Breast epithelium (tissue), 3 donors: ENCODE measurements at regions not wholly inside any gene's neighbourhood (a gene's known extent, or its start where the extent isn't known, plus 50 kb on each side); places are given as distances from the start of the nearest gene placed in this dataset.

Source experiments
- CTCF ChIP-seq, 3 donors: fragments of 450-650 bp; IDR thresholded peaks; one replicate each; pipeline ENCODE4 v1.5.1; 2016 to 2017; ENCODE audit warnings: antibody characterized with exemption in 3 of 3, mild to moderate bottlenecking in 3 of 3, moderate library complexity in 3 of 3
- POLR2A ChIP-seq: fragments of 450-650 bp; IDR thresholded peaks from one replicate; pipeline ENCODE4 v1.6.1; 2016; ENCODE audit warnings: antibody characterized with exemption, mild to moderate bottlenecking, moderate library complexity
- POLR2AphosphoS5 ChIP-seq, 3 donors: sonication (generic); formaldehyde crosslinking; IDR thresholded peaks; one replicate each; pipeline ENCODE4 v1.6.1; 2017; ENCODE audit warnings: antibody characterized with exemption in 3 of 3

GRCh38 chr9:649128-650074 lies 192.1 kb upstream of the DMRT1 start:
- TF ChIP-seq POLR2A, result no peak
- no peak for TF ChIP-seq CTCF (IDR thresholded peaks at IDR 0.05)
- no peak for TF ChIP-seq POLR2AphosphoS5 (IDR thresholded peaks at IDR 0.05)
